ENCODE measurements at regions not wholly inside any gene's neighbourhood (a gene's known extent, or its start where the extent isn't known, plus 50 kb on each side); places are given as distances from the start of the nearest gene placed in this dataset.

DNA sequence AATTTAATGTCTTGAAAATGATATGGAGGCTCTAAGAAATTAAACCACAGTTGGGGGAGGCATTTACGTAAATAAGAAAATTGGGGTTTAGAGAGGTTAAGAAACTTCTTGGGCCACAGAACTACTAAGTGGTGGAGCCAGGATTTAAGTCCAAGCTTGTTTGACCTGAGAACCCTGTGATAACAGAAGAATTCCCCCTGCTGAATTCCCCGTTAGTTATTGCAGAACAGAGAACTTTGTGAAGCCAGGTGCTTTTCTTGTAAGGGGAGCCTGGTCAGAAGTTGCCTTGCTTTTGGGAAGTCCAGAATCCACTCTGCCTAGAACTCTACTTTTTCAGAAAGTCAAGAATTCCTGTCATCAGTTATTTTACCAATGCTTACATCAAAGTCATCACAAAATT is 309.3 kb upstream of the SEMA6A start:
- intact Hi-C loops (cut with micrococcal nuclease; ENCODE audit: unreplicated experiment) (loop anchor here (5.0 kb wide), 1 partner anchor 122 kb away; no protein-coding TSS in a partner anchor), in situ Hi-C loops (cut with MboI) (no loop called here)
- H3K27ac ChIP-seq (ENCODE audit: control insufficient read depth, insufficient read depth) = peak overlapping the region; percentile 55; the same call in 1 of the 2 replicates
- peak; percentile 39 for DNase-seq (ENCODE audit: low read depth, low spot score)
- no peak overlapping the region for H2AFZ ChIP-seq (ENCODE audit: control insufficient read depth, low read depth, low read length)
- peak overlapping the region; percentile 22; the same call in 1 of the 2 replicates for H3K4me2 ChIP-seq (ENCODE audit: control insufficient read depth, insufficient read depth)
- peaks cover 23% of the 10 kb centered on the region for H3K4me1 ChIP-seq (ENCODE audit: control insufficient read depth, insufficient read depth, low read length)
- WGBS (ENCODE audit: insufficient coverage, insufficient replicate concordance, low lambda C conversion rate, missing lambda C conversion rate) = 4% methylated on average over 2 of the region's 2 CpGs
- ChIA-PET POLR2A (interaction anchor here (0.5 to 3.4 kb wide), 8 partner anchors 9 to 519 kb away, joined by 3 to 12 read pairs (median 4); no protein-coding TSS in a partner anchor), SMC1A (ENCODE audit: uncharacterized antibody, unreplicated experiment) (interaction anchor here (0.5 to 4.5 kb wide), 21 partner anchors 10 to 418 kb away, joined by 3 to 27 read pairs (median 4); no protein-coding TSS in a partner anchor), RAD21 (ENCODE audit: unreplicated experiment) (interaction anchor here (0.7 to 6.6 kb wide), 11 partner anchors 16 to 309 kb away, joined by 3 to 73 read pairs (median 4); partner anchors contain the start of gene SEMA6A), CTCF (interaction anchor here (0.9 to 2.2 kb wide), 4 partner anchors 10 to 307 kb away, joined by 3 to 7 read pairs (median 4); no protein-coding TSS in a partner anchor)
- H3K9me3 ChIP-seq (replicated peaks; ENCODE audit: control insufficient read depth, insufficient read depth, low read length) = no peaks in the 10 kb centered on the region; the same call in 1 of the 3 replicates
- no TSS peak for BruUV-seq (replicated peaks)
- FAIRE-seq = peak; percentile 69
- no peak overlapping the region for H3K4me3 ChIP-seq
- no peaks in the 10 kb centered on the region for H3K27me3 ChIP-seq (replicated peaks in 1 of 2; ENCODE audit: control insufficient read depth in 2 of 2, insufficient read depth in 2 of 2, low read length in 1 of 2)
- no peaks in the 10 kb centered on the region for H3K79me2 ChIP-seq (ENCODE audit: control insufficient read depth, insufficient read depth, low read length)
- H3K36me3 ChIP-seq (ENCODE audit: control insufficient read depth in 2 of 2, insufficient read depth in 2 of 2, low read length in 1 of 2) = no peaks in the 10 kb centered on the region
- H3K9ac ChIP-seq (ENCODE audit: control insufficient read depth, insufficient read depth, low read length) = no peak overlapping the region
- peak; percentile 81 for ATAC-seq
- no peaks in the 10 kb centered on the region for H4K20me1 ChIP-seq (ENCODE audit: control insufficient read depth, insufficient read depth)
- TF ChIP-seq TCF12 (IDR thresholded peaks at IDR 0.05; ENCODE audit: low read depth, low read length) = 0 out of 2 replicates have a peak, but pooled peaks have one; percentile 33
- TF ChIP-seq, protein P1, sequence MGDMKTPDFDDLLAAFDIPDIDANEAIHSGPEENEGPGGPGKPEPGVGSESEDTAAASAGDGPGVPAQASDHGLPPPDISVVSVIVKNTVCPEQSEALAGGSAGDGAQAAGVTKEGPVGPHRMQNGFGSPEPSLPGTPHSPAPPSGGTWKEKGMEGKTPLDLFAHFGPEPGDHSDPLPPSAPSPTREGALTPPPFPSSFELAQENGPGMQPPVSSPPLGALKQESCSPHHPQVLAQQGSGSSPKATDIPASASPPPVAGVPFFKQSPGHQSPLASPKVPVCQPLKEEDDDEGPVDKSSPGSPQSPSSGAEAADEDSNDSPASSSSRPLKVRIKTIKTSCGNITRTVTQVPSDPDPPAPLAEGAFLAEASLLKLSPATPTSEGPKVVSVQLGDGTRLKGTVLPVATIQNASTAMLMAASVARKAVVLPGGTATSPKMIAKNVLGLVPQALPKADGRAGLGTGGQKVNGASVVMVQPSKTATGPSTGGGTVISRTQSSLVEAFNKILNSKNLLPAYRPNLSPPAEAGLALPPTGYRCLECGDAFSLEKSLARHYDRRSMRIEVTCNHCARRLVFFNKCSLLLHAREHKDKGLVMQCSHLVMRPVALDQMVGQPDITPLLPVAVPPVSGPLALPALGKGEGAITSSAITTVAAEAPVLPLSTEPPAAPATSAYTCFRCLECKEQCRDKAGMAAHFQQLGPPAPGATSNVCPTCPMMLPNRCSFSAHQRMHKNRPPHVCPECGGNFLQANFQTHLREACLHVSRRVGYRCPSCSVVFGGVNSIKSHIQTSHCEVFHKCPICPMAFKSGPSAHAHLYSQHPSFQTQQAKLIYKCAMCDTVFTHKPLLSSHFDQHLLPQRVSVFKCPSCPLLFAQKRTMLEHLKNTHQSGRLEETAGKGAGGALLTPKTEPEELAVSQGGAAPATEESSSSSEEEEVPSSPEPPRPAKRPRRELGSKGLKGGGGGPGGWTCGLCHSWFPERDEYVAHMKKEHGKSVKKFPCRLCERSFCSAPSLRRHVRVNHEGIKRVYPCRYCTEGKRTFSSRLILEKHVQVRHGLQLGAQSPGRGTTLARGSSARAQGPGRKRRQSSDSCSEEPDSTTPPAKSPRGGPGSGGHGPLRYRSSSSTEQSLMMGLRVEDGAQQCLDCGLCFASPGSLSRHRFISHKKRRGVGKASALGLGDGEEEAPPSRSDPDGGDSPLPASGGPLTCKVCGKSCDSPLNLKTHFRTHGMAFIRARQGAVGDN (IDR thresholded peaks at IDR 0.05) = peak; percentile 46; the same call in 1 of the 2 replicates
- no peak for TF ChIP-seq CHD4 (IDR thresholded peaks at IDR 0.05)
- TF ChIP-seq, protein P2, sequence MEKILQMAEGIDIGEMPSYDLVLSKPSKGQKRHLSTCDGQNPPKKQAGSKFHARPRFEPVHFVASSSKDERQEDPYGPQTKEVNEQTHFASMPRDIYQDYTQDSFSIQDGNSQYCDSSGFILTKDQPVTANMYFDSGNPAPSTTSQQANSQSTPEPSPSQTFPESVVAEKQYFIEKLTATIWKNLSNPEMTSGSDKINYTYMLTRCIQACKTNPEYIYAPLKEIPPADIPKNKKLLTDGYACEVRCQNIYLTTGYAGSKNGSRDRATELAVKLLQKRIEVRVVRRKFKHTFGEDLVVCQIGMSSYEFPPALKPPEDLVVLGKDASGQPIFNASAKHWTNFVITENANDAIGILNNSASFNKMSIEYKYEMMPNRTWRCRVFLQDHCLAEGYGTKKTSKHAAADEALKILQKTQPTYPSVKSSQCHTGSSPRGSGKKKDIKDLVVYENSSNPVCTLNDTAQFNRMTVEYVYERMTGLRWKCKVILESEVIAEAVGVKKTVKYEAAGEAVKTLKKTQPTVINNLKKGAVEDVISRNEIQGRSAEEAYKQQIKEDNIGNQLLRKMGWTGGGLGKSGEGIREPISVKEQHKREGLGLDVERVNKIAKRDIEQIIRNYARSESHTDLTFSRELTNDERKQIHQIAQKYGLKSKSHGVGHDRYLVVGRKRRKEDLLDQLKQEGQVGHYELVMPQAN (conservative IDR thresholded peaks at IDR 0.05) = no peak
- peak; percentile 70 for TF ChIP-seq RELA (IDR thresholded peaks at IDR 0.05; ENCODE audit: borderline replicate concordance, partially characterized antibody)
- TF ChIP-seq MYC (IDR thresholded peaks at IDR 0.05; ENCODE audit: insufficient read depth, insufficient read length, insufficient replicate concordance, low read length, severe bottlenecking) = no peak
- TF ChIP-seq POLR2AphosphoS2 (IDR thresholded peaks at IDR 0.05; ENCODE audit: low read depth, low read length) = no peak
- no peak for TF ChIP-seq CTCF (IDR thresholded peaks at IDR 0.05 in 2 of 3, conservative IDR thresholded peaks at IDR 0.05 in 1 of 3; ENCODE audit: control insufficient read depth in 2 of 3, extremely low read depth in 1 of 3, insufficient read depth in 1 of 3, low read depth in 3 of 3, low read length in 3 of 3)
- TF ChIP-seq, protein P3, sequence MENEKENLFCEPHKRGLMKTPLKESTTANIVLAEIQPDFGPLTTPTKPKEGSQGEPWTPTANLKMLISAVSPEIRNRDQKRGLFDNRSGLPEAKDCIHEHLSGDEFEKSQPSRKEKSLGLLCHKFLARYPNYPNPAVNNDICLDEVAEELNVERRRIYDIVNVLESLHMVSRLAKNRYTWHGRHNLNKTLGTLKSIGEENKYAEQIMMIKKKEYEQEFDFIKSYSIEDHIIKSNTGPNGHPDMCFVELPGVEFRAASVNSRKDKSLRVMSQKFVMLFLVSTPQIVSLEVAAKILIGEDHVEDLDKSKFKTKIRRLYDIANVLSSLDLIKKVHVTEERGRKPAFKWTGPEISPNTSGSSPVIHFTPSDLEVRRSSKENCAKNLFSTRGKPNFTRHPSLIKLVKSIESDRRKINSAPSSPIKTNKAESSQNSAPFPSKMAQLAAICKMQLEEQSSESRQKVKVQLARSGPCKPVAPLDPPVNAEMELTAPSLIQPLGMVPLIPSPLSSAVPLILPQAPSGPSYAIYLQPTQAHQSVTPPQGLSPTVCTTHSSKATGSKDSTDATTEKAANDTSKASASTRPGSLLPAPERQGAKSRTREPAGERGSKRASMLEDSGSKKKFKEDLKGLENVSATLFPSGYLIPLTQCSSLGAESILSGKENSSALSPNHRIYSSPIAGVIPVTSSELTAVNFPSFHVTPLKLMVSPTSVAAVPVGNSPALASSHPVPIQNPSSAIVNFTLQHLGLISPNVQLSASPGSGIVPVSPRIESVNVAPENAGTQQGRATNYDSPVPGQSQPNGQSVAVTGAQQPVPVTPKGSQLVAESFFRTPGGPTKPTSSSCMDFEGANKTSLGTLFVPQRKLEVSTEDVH (IDR thresholded peaks at IDR 0.05; ENCODE audit: low read depth, partially characterized antibody) = no peak
- TF ChIP-seq HDAC2 (IDR thresholded peaks at IDR 0.05) = no peak
- no peak for TF ChIP-seq WRNIP1 (IDR thresholded peaks at IDR 0.05; ENCODE audit: borderline replicate concordance, low read depth, low read length)

Data from GM12878 (cell line).